ENCODE measurements at regions not wholly inside any gene's neighbourhood (a gene's known extent, or its start where the extent isn't known, plus 50 kb on each side); places are given as distances from the start of the nearest gene placed in this dataset.
"Not testable (repeated sequence)": the region's sequence is repeated elsewhere in the genome, so short reads cannot be mapped to it uniquely, and the experiment has no call there.

- H3K4me3 ChIP-seq (ENCODE audit: low read length in 3 of 3) = no peak overlapping the region
- DNase-seq = no peak
- H3K4me1 ChIP-seq (ENCODE audit: control insufficient read depth in 2 of 3, insufficient read depth in 2 of 3, low read depth in 1 of 3, low read length in 3 of 3) = no peaks in the 10 kb centered on the region
- intact Hi-C loops (cut with DNase I) = no loop called here
- TF ChIP-seq CTCF (IDR thresholded peaks at IDR 0.05; ENCODE audit: borderline replicate concordance, extremely low read depth, insufficient read depth) = no peak
- no peaks in the 10 kb centered on the region for H3K27me3 ChIP-seq (ENCODE audit: control insufficient read depth, insufficient read depth, low read length)
- no peaks in the 10 kb centered on the region for H3K36me3 ChIP-seq (ENCODE audit: control insufficient read depth in 2 of 3, insufficient read depth in 3 of 3, low read length in 3 of 3)
- H3K27ac ChIP-seq (ENCODE audit: low read depth in 2 of 2, low read length in 2 of 2) = no peak overlapping the region
- no peaks in the 10 kb centered on the region for H3K9me3 ChIP-seq (ENCODE audit: control insufficient read depth in 2 of 3, insufficient read depth in 1 of 3, low read length in 3 of 3)
- H3K9ac ChIP-seq (ENCODE audit: low read length in 3 of 3) = no peak overlapping the region
- FAIRE-seq = no peak
Observed at GRCh38 chr5:9765419-9766140, 135.4 kb upstream of the TAS2R1 start.

- H3K36me3 ChIP-seq (ENCODE audit: control insufficient read depth in 2 of 3, insufficient read depth in 3 of 3, low read length in 3 of 3) = no peaks in the 10 kb centered on the region
- FAIRE-seq = no peak
- TF ChIP-seq CTCF (IDR thresholded peaks at IDR 0.05; ENCODE audit: borderline replicate concordance, extremely low read depth, insufficient read depth) = no peak
Observed at GRCh38 chr5:9761706-9762105, 131.6 kb upstream of the TAS2R1 start.

GRCh38 chr5:9752670-9753069 is 122.5 kb upstream of the TAS2R1 start:
- intact Hi-C loops (cut with DNase I); H3K4me3 ChIP-seq (ENCODE audit: low read length in 3 of 3); H3K4me1 ChIP-seq (ENCODE audit: control insufficient read depth in 2 of 3, insufficient read depth in 2 of 3, low read depth in 1 of 3, low read length in 3 of 3); H3K9me3 ChIP-seq (ENCODE audit: control insufficient read depth in 2 of 3, insufficient read depth in 1 of 3, low read length in 3 of 3); H3K27ac ChIP-seq (ENCODE audit: low read depth in 2 of 2, low read length in 2 of 2); H3K9ac ChIP-seq (ENCODE audit: low read length in 3 of 3); H3K27me3 ChIP-seq (ENCODE audit: control insufficient read depth, insufficient read depth, low read length); H3K36me3 ChIP-seq (ENCODE audit: control insufficient read depth in 2 of 3, insufficient read depth in 3 of 3, low read length in 3 of 3); FAIRE-seq; DNase-seq: not testable (repeated sequence)

More at GRCh38 chr5:9761706-9762105, 131.6 kb upstream of the TAS2R1 start:
- no peak overlapping the region for H3K9ac ChIP-seq (ENCODE audit: low read length in 3 of 3)
- H3K9me3 ChIP-seq (ENCODE audit: control insufficient read depth in 2 of 3, insufficient read depth in 1 of 3, low read length in 3 of 3) = no peaks in the 10 kb centered on the region
- DNase-seq = no peak
- H3K27me3 ChIP-seq (ENCODE audit: control insufficient read depth, insufficient read depth, low read length) = no peaks in the 10 kb centered on the region
- intact Hi-C loops (cut with DNase I) = no loop called here
- no peak overlapping the region for H3K27ac ChIP-seq (ENCODE audit: low read depth in 2 of 2, low read length in 2 of 2)
- no peaks in the 10 kb centered on the region for H3K4me1 ChIP-seq (ENCODE audit: control insufficient read depth in 2 of 3, insufficient read depth in 2 of 3, low read depth in 1 of 3, low read length in 3 of 3)
- H3K4me3 ChIP-seq (ENCODE audit: low read length in 3 of 3) = no peak overlapping the region

GRCh38 chr5:9743507-9743906 is 113.4 kb upstream of the TAS2R1 start:
- Histone ChIP-seq H3K9me3 (ENCODE audit: control insufficient read depth in 2 of 3, insufficient read depth in 1 of 3, low read length in 3 of 3) (no peaks in the 10 kb centered on the region), H3K36me3 (ENCODE audit: control insufficient read depth in 2 of 3, insufficient read depth in 3 of 3, low read length in 3 of 3) (no peaks in the 10 kb centered on the region), H3K4me3 (ENCODE audit: low read length in 3 of 3) (no peak overlapping the region), H3K27ac (ENCODE audit: low read depth in 2 of 2, low read length in 2 of 2) (no peak overlapping the region), H3K4me1 (ENCODE audit: control insufficient read depth in 2 of 3, insufficient read depth in 2 of 3, low read depth in 1 of 3, low read length in 3 of 3) (no peaks in the 10 kb centered on the region), H3K9ac (ENCODE audit: low read length in 3 of 3) (no peak overlapping the region), H3K27me3 (ENCODE audit: control insufficient read depth, insufficient read depth, low read length) (no peaks in the 10 kb centered on the region)
- no peak for TF ChIP-seq CTCF (IDR thresholded peaks at IDR 0.05; ENCODE audit: borderline replicate concordance, extremely low read depth, insufficient read depth)
- intact Hi-C loops (cut with DNase I) = no loop called here
- DNase-seq (no peak), FAIRE-seq (no peak)
